A549 (cell line): ENCODE measurements at regions not wholly inside any gene's neighbourhood (a gene's known extent, or its start where the extent isn't known, plus 50 kb on each side); places are given as distances from the start of the nearest gene placed in this dataset.

Experiments used
- ATAC-seq, 2 experiments: fragments of 200-7000 bp in 1 of 2; fragments of >200 bp in 1 of 2; cut with Nextera tagmentation in 1 of 2; cut with Tn5 transposase in 1 of 2; 3 replicates each; pipeline versions ENCODE4 v1.8.0 to v1.9.1; 2018 to 2020; ENCODE audit warnings: mild to moderate bottlenecking in 1 of 2, moderate library complexity in 1 of 2
- CTCF ChIA-PET: fragments of 300-600 bp; sonication (Branson Sonifier 250); formaldehyde crosslinking; extraction: SDS; loops from one replicate; lab custom pipeline; 2021; ENCODE audit warnings: antibody characterized with exemption, inconsistent platforms; lab: Yijun Ruan, JAX
- POLR2A ChIA-PET: fragments of 350-600 bp; formaldehyde crosslinking; extraction: SDS; loops from one replicate; lab custom pipeline; 2021; ENCODE audit warnings: antibody characterized with exemption, inconsistent platforms; lab: Yijun Ruan, JAX
- DNase-seq, 2 experiments: peaks; one replicate each; pipeline versions ENCODE4 v3.0.0 to v3.0.0-alpha.2; 2011 to 2016; ENCODE audit warnings: low read depth in 1 of 2, low spot score in 1 of 2
- FAIRE-seq: peaks from 2 replicates; lab custom pipeline; 2011; peaks lifted over from hg19 to GRCh38; lab: Jason Lieb, UNC
- H3K27ac ChIP-seq, 2 experiments: fragments of >200 bp; sonication (Bioruptor Twin); formaldehyde crosslinking; 3 replicates each; pipeline ENCODE4 v1.5.1; 2016 to 2017
- H3K4me1 ChIP-seq: fragments of >200 bp; sonication (Bioruptor Twin); formaldehyde crosslinking; 3 replicates; pipeline ENCODE4 v1.6.1; 2016
- H3K4me2 ChIP-seq: fragments of >200 bp; sonication (Bioruptor Twin); formaldehyde crosslinking; 3 replicates; pipeline ENCODE4 v1.6.1; 2016
- H3K4me3 ChIP-seq: fragments of >200 bp; sonication (Bioruptor Twin); formaldehyde crosslinking; 3 replicates; pipeline ENCODE4 v1.5.1; 2016
- H3K9me3 ChIP-seq: fragments of >200 bp; sonication (Bioruptor Twin); formaldehyde crosslinking; 3 replicates; pipeline ENCODE4 v1.6.1; 2016
- CBX2 ChIP-seq: fragments of 200-600 bp; sonication (generic); IDR thresholded peaks from 2 replicates; pipeline ENCODE4 v1.6.1; 2016; ENCODE audit warnings: low read depth, mild to moderate bottlenecking, borderline replicate concordance
- CEBPB ChIP-seq, 2 experiments: fragments of >200 bp in 1 of 2; sonication (Bioruptor Twin) in 1 of 2; formaldehyde crosslinking in 1 of 2; IDR thresholded peaks; 2 replicates each; pipeline ENCODE4 v1.6.1; 2012 to 2016
- CHD2 ChIP-seq: fragments of 150-350 bp; IDR thresholded peaks from 2 replicates; pipeline ENCODE4 v1.6.1; 2014; ENCODE audit warnings: low read length; ENCODE audit not compliant: partially characterized antibody
- FOSL2 ChIP-seq, 2 experiments: fragments of 450-650 bp in 1 of 2; fragments of >200 bp in 1 of 2; sonication (Bioruptor Twin) in 1 of 2; formaldehyde crosslinking; IDR thresholded peaks; 2 replicates each; pipeline versions ENCODE4 v1.5.0 to v1.6.1; 2016 to 2020; ENCODE audit warnings: mild to moderate bottlenecking in 1 of 2, moderate library complexity in 1 of 2
- HDAC2 ChIP-seq: fragments of 200-600 bp; sonication (generic); IDR thresholded peaks from 2 replicates; pipeline ENCODE4 v1.6.1; 2016
- JUNB ChIP-seq: fragments of >200 bp; sonication (Bioruptor Twin); formaldehyde crosslinking; IDR thresholded peaks from 2 replicates; pipeline ENCODE4 v1.6.1; 2016
- MAFK ChIP-seq: fragments of 450-650 bp; IDR thresholded peaks from 2 replicates; pipeline ENCODE4 v1.6.1; 2014; ENCODE audit not compliant: partially characterized antibody
- PHF8 ChIP-seq: fragments of 200-600 bp; sonication (generic); IDR thresholded peaks from 2 replicates; pipeline ENCODE4 v1.6.1; 2016; ENCODE audit warnings: low read depth, mild to moderate bottlenecking, antibody characterized with exemption, moderate library complexity, borderline replicate concordance
- SREBF2 ChIP-seq: fragments of 450-650 bp; IDR thresholded peaks from 2 replicates; pipeline ENCODE4 v1.6.1; 2014; ENCODE audit warnings: mild to moderate bottlenecking, moderate library complexity
- WGBS: methylation state at CpG from one replicate; pipeline ENCODE4 v1.1.6; 2017; ENCODE audit errors: missing lambda C conversion rate; 5-methylcytosine and 5-hydroxymethylcytosine counted together
- TF ChIP-seq, protein P1 (sequence below): fragments of 200-600 bp; sonication (generic); IDR thresholded peaks from 2 replicates; pipeline ENCODE4 v1.6.1; 2016; ENCODE audit warnings: antibody characterized with exemption, mild to moderate bottlenecking, moderate library complexity
- TF ChIP-seq, protein P2 (sequence below): IDR thresholded peaks from 2 replicates; pipeline ENCODE4 v1.6.1; 2012
- TF ChIP-seq, protein P3 (sequence below): IDR thresholded peaks from 2 replicates; pipeline ENCODE4 v1.6.1; 2012
- TF ChIP-seq, protein P4 (sequence below): fragments of 450-650 bp; IDR thresholded peaks from 2 replicates; pipeline ENCODE4 v1.6.1; 2014; ENCODE audit warnings: antibody characterized with exemption

DNA sequence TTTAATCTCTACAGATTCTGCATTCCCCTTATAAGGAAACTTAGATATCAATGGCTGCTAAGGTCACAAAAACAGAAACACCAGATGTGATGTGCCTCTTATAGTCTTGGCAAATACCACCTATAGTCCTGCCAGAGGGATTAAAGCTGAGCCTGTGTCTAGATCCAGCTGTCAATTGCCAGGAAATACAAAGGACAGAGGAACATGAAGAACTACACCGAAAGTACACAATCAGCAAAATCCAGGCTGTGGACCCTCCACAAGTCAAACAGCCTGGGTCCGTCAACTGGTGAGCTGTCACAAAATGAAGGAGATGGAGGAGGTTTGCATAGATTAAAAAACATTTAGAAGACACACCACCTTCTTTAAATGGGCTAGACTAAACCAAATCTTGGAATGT is 85.4 kb downstream of the KLF4 start:
- POLR2A ChIA-PET, result no interaction called here
- no peak for DNase-seq
- 69% methylated on average over 2 of the region's 2 CpGs for WGBS
- TF ChIP-seq MAFK (peak; percentile 70), CHD2 (no peak)
- no peak for ATAC-seq
- Histone ChIP-seq H3K9me3 (peaks cover 3% of the 10 kb centered on the region; the same call in 1 of the 3 replicates), H3K4me2 (no peak overlapping the region), H3K4me1 (no peaks in the 10 kb centered on the region), H3K27ac (no peak overlapping the region), H3K4me3 (no peak overlapping the region)
- no peak for FAIRE-seq
- CTCF ChIA-PET, result interaction anchor here (1.0 to 3.1 kb wide), 4 partner anchors 10 to 26 kb away, joined by 3 to 12 read pairs (median 6); no protein-coding TSS in a partner anchor

DNA sequence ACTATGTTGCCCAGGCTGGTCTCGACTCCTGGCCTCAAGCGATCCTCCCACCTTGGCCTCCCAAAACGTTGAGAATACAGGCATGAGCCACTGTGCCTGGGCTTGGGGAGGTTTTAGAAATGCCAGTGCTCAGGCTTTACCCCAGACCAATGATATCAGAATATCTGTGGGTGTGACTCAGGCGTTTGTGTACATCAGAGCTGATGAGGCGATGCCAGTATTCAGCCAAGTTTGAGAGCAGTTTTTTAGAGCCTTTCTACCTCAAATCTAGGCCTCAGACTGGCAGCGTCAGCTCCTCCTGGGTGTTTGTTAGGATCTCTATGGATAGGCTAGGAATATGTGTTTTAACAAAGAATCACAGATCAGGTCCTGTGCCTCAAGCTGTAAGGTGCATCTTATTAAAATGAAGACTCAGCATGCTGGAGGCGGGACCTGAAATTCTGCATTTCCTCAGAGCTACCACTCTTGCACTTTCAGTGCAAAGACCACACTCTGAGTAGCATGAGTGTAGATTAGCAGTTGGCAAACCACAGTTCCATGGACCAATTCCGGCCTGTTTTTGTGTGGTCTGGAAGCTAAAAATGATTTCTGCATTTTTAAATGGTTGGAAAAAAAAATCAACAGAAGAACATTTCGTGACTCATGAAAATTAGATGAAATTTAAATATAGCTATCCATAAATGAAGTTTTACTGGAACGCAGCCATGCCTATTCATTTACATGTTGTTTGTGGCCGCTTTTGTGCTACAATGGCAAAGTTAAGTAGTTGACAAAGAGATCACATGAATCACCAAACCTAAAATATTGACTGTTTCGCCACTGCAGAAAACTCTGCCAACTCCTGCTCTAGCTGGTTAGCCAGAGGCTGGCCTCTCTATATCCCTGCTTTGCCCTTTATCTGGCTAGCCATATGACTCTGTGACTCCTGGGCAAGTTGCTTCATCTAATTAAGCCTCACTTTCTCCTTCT is 92.2 kb downstream of the KLF4 start:
- 53% methylated on average over 12 of the region's 12 CpGs for WGBS
- Histone ChIP-seq H3K4me2 (no peak overlapping the region), H3K4me1 (no peaks in the 10 kb centered on the region), H3K4me3 (no peak overlapping the region), H3K27ac (no peak overlapping the region), H3K9me3 (peaks cover 3% of the 10 kb centered on the region; the same call in 1 of the 3 replicates)
- POLR2A ChIA-PET, result no interaction called here
- no peak for TF ChIP-seq CBX2
- FAIRE-seq (no peak), DNase-seq (no peak), ATAC-seq (no peak)
- CTCF ChIA-PET, result interaction anchor here (0.6 to 1.7 kb wide), 5 partner anchors 10 to 222 kb away, joined by 3 to 6 read pairs (median 5); no protein-coding TSS in a partner anchor

DNA sequence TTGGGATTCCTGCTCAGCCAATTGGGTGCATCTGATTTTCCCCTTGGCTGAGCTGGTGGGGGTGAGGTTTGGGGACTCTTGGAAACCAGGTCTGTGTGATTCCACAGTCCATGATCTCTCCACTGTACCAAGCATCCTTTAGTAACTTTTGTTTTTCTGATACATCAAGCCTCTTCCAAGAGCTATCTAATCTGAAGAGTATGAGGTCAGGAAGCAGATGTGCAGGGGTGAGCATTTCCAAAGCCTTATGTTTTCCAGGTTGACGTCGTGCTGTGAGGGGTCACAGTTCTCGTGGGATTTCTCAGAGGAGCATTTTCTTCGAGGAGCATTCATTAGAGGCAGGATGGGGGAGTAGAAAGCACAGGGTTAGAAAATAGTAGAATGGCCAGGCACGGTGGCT is 95.3 kb downstream of the KLF4 start:
- FAIRE-seq (no peak), ATAC-seq (no peak), DNase-seq (no peak)
- CTCF ChIA-PET, result interaction anchor here (1.2 to 1.6 kb wide), 2 partner anchors 30 to 1368 kb away, joined by 3 to 4 read pairs; no protein-coding TSS in a partner anchor
- no peak overlapping the region for H3K27ac ChIP-seq
- H3K4me1 ChIP-seq, result peaks cover 3% of the 10 kb centered on the region; the same call in 1 of the 3 replicates
- H3K4me2 ChIP-seq, result no peak overlapping the region
- TF ChIP-seq SREBF2, result no peak
- no peak for TF ChIP-seq JUNB
- TF ChIP-seq CHD2, result no peak
- TF ChIP-seq, protein P1, sequence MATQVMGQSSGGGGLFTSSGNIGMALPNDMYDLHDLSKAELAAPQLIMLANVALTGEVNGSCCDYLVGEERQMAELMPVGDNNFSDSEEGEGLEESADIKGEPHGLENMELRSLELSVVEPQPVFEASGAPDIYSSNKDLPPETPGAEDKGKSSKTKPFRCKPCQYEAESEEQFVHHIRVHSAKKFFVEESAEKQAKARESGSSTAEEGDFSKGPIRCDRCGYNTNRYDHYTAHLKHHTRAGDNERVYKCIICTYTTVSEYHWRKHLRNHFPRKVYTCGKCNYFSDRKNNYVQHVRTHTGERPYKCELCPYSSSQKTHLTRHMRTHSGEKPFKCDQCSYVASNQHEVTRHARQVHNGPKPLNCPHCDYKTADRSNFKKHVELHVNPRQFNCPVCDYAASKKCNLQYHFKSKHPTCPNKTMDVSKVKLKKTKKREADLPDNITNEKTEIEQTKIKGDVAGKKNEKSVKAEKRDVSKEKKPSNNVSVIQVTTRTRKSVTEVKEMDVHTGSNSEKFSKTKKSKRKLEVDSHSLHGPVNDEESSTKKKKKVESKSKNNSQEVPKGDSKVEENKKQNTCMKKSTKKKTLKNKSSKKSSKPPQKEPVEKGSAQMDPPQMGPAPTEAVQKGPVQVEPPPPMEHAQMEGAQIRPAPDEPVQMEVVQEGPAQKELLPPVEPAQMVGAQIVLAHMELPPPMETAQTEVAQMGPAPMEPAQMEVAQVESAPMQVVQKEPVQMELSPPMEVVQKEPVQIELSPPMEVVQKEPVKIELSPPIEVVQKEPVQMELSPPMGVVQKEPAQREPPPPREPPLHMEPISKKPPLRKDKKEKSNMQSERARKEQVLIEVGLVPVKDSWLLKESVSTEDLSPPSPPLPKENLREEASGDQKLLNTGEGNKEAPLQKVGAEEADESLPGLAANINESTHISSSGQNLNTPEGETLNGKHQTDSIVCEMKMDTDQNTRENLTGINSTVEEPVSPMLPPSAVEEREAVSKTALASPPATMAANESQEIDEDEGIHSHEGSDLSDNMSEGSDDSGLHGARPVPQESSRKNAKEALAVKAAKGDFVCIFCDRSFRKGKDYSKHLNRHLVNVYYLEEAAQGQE, result no peak
- no peak for TF ChIP-seq PHF8
- no peak for TF ChIP-seq FOSL2 (IDR thresholded peaks at IDR 0.05)
- TF ChIP-seq FOSL2 (CRISPR knock-in tag; IDR thresholded peaks at IDR 0.05), result no peak
- TF ChIP-seq, protein P2, sequence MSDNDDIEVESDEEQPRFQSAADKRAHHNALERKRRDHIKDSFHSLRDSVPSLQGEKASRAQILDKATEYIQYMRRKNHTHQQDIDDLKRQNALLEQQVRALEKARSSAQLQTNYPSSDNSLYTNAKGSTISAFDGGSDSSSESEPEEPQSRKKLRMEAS, result no peak
- TF ChIP-seq, protein P3, sequence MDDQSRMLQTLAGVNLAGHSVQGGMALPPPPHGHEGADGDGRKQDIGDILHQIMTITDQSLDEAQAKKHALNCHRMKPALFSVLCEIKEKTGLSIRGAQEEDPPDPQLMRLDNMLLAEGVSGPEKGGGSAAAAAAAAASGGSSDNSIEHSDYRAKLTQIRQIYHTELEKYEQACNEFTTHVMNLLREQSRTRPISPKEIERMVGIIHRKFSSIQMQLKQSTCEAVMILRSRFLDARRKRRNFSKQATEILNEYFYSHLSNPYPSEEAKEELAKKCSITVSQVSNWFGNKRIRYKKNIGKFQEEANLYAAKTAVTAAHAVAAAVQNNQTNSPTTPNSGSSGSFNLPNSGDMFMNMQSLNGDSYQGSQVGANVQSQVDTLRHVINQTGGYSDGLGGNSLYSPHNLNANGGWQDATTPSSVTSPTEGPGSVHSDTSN, result no peak
- no peak for TF ChIP-seq HDAC2
- TF ChIP-seq CEBPB (IDR thresholded peaks at IDR 0.05), result no peak
- TF ChIP-seq, protein P4, sequence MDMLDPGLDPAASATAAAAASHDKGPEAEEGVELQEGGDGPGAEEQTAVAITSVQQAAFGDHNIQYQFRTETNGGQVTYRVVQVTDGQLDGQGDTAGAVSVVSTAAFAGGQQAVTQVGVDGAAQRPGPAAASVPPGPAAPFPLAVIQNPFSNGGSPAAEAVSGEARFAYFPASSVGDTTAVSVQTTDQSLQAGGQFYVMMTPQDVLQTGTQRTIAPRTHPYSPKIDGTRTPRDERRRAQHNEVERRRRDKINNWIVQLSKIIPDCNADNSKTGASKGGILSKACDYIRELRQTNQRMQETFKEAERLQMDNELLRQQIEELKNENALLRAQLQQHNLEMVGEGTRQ, result no peak
- H3K9me3 ChIP-seq, result no peaks in the 10 kb centered on the region
- 53% methylated on average over 5 of the region's 5 CpGs for WGBS
- POLR2A ChIA-PET, result no interaction called here
- no peak overlapping the region for H3K4me3 ChIP-seq
